ENCODE measurements at regions not wholly inside any gene's neighbourhood (a gene's known extent, or its start where the extent isn't known, plus 50 kb on each side); places are given as distances from the start of the nearest gene placed in this dataset.

- Histone ChIP-seq H2AFZ (replicated peaks; ENCODE audit: low read length, poor library complexity) (no peak overlapping the region), H3K4me3 (ENCODE audit: insufficient read depth, low read depth, low read length) (no peak overlapping the region), H2BK5ac (ENCODE audit: low read depth, low read length, poor library complexity, severe bottlenecking) (no peak overlapping the region), H3K79me1 (ENCODE audit: low read depth in 1 of 2, low read length in 2 of 2) (no peaks in the 10 kb centered on the region), H3K56ac (ENCODE audit: extremely low read depth, insufficient read depth, low read length) (no peak overlapping the region), H3K9me3 (ENCODE audit: control insufficient read depth, insufficient read depth, low read length) (peaks cover 3% of the 10 kb centered on the region; the same call in 1 of the 2 replicates), H3K18ac (ENCODE audit: low read depth, low read length) (no peak overlapping the region), H3K23ac (ENCODE audit: low read depth, low read length) (no peak overlapping the region), H2AK5ac (ENCODE audit: low read depth, low read length) (no peak overlapping the region), H2BK20ac (ENCODE audit: low read depth, low read length) (no peak overlapping the region), H2BK15ac (ENCODE audit: low read depth, low read length) (no peak overlapping the region), H2AK9ac (replicated peaks; ENCODE audit: low read depth, low read length, poor library complexity) (no peak overlapping the region), H3K27ac (ENCODE audit: insufficient read depth, low read length) (no peak overlapping the region), H3K36me3 (ENCODE audit: control insufficient read depth, insufficient read depth, low read length) (no peaks in the 10 kb centered on the region), H3K9ac (ENCODE audit: low read depth, low read length) (no peak overlapping the region), H3K4me2 (ENCODE audit: low read depth, low read length) (no peak overlapping the region), H3K9me1 (ENCODE audit: insufficient read depth, low read length) (no peaks in the 10 kb centered on the region), H4K8ac (ENCODE audit: low read depth in 2 of 2, low read length in 2 of 2) (no peak overlapping the region), H4K91ac (ENCODE audit: insufficient read depth, low read depth, low read length) (no peak overlapping the region), H3K4me1 (ENCODE audit: control insufficient read depth, insufficient read depth, low read length) (no peaks in the 10 kb centered on the region), H2BK120ac (ENCODE audit: low read depth, low read length) (no peak overlapping the region), H3K27me3 (ENCODE audit: control insufficient read depth, insufficient read depth, low read length) (peaks cover 11% of the 10 kb centered on the region), H4K5ac (ENCODE audit: low read depth, low read length) (no peak overlapping the region), H4K20me1 (ENCODE audit: insufficient read depth, low read length) (no peaks in the 10 kb centered on the region), H3K14ac (replicated peaks; ENCODE audit: low read depth, low read length) (no peak overlapping the region), H3K4ac (ENCODE audit: low read depth, low read length) (no peak overlapping the region)
- TF ChIP-seq BHLHE40 (IDR thresholded peaks at IDR 0.05; ENCODE audit: low read depth, low read length), result no peak
- TF ChIP-seq, protein P1, sequence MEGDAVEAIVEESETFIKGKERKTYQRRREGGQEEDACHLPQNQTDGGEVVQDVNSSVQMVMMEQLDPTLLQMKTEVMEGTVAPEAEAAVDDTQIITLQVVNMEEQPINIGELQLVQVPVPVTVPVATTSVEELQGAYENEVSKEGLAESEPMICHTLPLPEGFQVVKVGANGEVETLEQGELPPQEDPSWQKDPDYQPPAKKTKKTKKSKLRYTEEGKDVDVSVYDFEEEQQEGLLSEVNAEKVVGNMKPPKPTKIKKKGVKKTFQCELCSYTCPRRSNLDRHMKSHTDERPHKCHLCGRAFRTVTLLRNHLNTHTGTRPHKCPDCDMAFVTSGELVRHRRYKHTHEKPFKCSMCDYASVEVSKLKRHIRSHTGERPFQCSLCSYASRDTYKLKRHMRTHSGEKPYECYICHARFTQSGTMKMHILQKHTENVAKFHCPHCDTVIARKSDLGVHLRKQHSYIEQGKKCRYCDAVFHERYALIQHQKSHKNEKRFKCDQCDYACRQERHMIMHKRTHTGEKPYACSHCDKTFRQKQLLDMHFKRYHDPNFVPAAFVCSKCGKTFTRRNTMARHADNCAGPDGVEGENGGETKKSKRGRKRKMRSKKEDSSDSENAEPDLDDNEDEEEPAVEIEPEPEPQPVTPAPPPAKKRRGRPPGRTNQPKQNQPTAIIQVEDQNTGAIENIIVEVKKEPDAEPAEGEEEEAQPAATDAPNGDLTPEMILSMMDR (conservative IDR thresholded peaks at IDR 0.05; ENCODE audit: low read depth, low read length), result no peak
- TF ChIP-seq RFX5 (IDR thresholded peaks at IDR 0.05; ENCODE audit: low read depth, low read length), result no peak
- no peak for TF ChIP-seq MXI1 (IDR thresholded peaks at IDR 0.05; ENCODE audit: borderline replicate concordance, low read depth, low read length)
- TF ChIP-seq RCOR1 (IDR thresholded peaks at IDR 0.05; ENCODE audit: insufficient replicate concordance, low read length), result no peak
- TF ChIP-seq ELK1 (IDR thresholded peaks at IDR 0.05; ENCODE audit: borderline replicate concordance, low read depth, low read length), result no peak
- no peak for TF ChIP-seq MAZ (IDR thresholded peaks at IDR 0.05; ENCODE audit: borderline replicate concordance, low read depth, low read length)
- TF ChIP-seq CHD1 (IDR thresholded peaks at IDR 0.05; ENCODE audit: low read depth, low read length), result no peak
- dilution Hi-C loops (cut with HindIII; ENCODE audit: low sequenced_read_pairs, unreplicated experiment) (no loop called here), in situ Hi-C loops (cut with MboI; ENCODE audit: low sequenced_read_pairs) (no loop called here), intact Hi-C loops (cut with micrococcal nuclease) (no loop called here)
- 50% methylated on average over 2 of the region's 3 CpGs; no CpG with 5 or more reads in 1 of the 2 experiments for WGBS, 2 experiments (ENCODE audit: extremely low coverage in 2 of 2, insufficient read length in 1 of 2)
- BruUV-seq (replicated peaks), result no TSS peak
- ATAC-seq (ENCODE audit: low read depth), result no peak
- POLR2A ChIA-PET (ENCODE audit: unreplicated experiment), result no interaction called here
- CTCF ChIA-PET, result no interaction called here
- no peak for DNase-seq
Observed at GRCh38 chr2:62431512-62431911, 74.5 kb downstream of the TMEM17 start.

All from IMR-90 (cell line).